CD4-positive, alpha-beta T cell treated with Interferon alpha-2 for 1 hour (primary cell): ENCODE measurements at regions not wholly inside any gene's neighbourhood (a gene's known extent, or its start where the extent isn't known, plus 50 kb on each side); places are given as distances from the start of the nearest gene placed in this dataset.
"Not testable (repeated sequence)": the region's sequence is repeated elsewhere in the genome, so short reads cannot be mapped to it uniquely, and the experiment has no call there.

ENCODE experiments used
- DNase-seq, 2 donors: peaks; one replicate each; pipeline ENCODE4 v3.0.0-alpha.2; 2020 to 2022

DNA sequence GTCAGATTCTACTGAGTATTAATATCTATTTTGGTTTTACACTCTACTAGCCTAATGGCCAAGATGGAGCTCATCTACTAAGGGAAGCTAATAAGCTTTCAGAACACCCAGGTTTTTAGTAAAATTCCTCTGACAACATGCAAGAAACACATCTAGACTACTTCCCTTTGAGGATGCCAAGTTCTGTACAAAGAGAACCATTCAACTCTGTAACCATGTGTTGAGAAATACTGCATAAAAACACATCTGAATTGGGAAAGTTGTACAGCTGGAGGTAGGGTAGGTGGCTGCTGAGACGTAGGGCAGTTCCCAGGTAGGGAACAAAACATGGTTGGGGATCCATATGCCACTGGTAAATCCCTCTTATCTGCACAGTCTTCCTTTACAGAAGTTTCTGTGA is 66.2 kb downstream of the SC5D start:
- DNase-seq, result no peak

DNA sequence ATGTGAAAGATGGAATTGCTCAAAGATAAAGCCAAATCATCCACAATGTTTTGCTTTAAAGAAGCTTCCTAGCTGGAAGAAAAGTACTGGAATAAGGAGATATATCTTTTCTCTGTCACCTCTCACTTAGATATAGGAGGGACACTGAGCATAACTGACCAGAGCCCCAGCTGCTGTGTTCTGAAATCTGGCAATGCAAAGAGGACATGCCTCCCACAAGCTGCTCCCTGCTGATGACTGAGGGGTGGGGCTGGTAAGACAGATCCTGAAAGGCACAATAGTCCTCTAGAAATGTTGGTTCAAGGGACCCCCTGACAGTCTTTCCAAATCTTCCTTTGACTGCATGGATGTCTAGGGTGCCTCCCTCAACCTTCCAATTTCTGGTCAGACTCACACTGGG is 67.0 kb downstream of the SC5D start:
- DNase-seq, result no peak

DNA sequence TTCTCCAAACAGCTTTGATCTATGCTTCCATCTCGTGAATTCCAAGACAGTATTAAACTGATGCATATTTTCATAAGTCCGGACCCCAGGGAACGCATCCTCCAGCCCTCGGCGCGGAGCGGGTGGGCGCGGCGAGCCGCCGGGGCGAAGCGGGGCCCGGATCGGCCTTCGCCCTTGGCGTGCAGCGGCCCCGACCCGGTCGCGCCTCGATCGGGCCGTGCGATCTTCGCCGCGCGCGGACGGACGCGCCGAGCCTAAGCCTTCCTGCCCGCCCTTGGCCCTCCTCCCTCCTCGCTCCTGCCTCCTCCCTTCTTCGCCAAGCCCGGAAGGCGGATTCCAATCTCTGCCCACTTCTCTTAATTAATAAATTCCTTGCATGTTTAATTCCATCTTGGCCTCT is 70.4 kb downstream of the SC5D start:
- not testable (repeated sequence) for DNase-seq

DNA sequence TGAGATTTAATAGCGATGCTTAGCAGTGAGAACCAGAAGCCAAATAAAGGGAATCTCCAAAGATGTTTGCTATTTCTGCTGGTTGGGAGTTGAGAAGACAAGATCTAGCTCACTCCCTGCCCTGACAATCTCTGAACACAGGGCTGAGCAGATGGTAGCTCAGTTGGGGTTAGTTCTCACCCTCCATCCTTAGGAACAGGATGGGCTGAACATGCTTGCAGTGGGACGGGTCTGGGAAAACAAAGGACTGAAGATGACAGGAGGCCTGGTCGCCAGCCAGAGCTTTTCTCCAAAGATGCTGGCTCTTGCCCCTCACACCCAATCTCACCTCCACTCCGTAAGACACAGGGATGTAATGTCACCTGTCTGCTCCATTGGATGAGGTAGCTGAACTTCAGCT is 72.7 kb downstream of the SC5D start:
- DNase-seq, result no peak

DNA sequence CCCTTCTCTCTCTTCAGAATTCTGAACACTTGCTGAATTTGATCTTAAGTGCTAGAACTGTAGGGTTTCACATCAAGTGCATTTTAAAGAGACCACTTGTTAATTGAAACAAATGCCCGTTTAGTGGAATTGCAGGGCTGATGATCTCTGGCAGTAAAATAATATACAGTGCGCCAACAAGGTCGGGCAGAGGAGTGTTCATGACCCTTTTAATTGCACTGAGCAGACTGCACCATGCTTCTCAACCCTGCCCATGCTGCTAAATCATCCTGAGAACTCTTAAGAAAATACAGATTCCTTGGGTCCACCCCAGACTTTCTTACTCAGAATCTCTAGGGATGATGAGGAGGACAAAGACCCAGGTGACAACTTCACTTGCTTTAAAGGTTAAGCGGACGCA is 73.5 kb downstream of the SC5D start:
- DNase-seq, result no peak

DNA sequence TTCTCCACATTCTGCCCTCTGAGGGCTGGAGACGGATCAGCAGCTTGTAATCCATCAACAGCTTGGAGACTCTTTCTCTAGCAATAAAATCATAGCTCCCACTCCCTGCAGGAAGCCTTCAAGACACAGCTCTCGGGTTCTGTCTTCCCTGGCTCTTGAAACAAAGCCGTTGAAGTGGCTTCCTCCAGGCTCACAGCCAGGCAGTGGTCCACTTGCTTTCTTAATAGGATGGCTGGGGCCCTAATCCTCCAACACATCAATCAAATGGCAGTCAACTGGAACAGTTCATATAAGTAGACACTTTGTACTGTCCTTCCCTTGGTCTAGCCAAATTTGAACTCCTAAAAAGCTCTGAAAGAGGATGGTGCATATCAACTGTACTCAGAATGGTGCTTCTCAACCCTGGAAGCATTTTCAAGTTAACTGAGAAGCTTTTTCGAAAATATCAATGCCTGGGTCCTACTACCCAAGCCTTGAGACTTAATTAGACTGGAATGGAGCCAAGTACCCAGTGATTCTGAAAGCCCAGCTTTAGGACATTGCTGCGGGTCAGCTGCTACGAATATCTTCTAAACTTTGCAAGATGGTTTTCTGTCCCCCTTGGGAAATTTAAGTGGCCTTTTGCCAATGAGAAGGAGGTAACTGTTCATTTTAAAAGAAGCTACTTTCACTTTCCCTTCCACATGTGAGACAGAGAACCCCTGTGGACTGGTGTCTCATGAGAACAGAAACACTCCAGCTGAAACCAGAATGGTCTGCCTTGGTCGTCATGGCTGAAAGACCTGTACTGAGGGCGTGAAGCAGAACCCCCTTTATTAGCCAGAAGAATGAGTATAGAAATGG is 74.7 kb downstream of the SC5D start:
- peak; percentile 48 to 70 for DNase-seq

DNA sequence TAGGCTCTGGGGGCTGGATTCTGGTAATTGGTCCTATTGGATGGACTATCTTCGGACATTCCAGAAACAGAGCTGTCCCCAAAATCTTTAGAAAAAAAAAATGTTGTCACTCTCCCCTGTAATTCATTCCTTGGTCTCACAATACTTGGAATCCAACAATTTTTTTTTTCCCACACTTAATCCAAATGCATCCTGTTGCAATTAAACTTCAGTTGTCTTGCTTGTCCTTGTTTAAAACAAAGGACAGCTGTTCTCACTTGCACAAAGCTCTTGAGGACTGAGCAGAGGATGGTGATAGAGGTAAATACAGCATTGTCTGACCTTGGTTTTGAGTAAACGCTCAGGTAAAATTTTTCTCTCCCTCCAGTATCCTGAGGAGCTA is 75.3 kb downstream of the SC5D start:
- no peak for DNase-seq

DNA sequence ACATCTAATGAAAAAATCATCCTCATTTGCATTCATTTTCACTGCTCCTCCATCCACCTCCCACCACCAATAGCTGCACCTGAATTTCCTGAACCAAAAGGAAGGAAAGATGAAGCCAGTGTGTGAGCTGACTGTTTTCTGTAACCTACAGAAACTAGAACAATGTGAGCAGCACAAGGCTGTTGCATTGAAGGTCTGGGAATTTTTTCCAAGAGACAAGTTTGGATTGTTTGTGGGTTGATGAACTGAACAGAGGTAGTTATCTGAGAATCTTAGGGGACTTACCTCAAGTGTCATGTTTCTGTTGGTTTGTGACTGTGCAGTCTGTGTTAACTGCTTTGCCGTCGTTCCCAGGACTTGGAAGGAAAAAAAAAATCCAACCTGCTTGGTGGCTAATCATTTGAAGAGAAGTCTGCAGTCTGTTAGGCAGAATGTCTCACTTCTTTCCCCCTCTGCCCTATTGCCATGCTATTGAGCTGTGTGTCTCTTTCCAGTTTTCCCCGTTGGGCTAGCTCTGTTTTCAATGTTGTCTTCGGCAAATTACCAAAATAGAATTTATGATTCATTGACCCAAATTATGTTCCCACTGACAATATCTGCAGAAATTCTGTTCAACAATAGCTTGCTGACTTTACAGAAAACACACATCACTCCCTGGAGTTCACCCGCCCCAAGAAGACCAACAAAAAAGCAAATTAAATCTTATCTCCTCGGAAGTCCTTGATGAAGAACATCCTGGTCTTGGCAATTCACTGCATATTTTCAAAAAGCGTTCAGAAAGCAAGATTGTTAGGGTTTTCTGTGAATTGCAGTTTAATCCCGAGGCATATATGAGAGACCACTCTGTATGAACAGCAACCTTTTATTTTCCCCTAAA is 76.0 kb downstream of the SC5D start:
- no peak for DNase-seq

DNA sequence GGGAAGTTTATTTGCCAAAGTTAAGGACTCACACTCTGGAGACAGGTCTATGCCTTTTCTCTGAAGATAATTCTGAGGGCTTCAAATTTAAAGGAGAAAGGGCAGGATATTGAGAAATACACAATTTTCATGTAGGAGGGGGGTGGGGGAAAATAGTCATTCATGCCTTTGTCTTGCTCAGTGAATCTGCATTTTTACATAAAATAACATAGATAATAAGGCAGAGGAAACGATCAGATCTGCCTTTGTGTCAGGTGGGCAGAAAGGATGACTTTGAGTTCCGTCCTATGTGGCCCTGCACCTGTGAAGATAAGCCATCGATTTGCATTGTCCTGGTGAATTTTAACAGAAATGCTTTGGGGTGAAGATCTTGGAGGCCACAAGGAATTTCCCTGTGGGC is 76.8 kb downstream of the SC5D start:
- DNase-seq, result no peak

DNA sequence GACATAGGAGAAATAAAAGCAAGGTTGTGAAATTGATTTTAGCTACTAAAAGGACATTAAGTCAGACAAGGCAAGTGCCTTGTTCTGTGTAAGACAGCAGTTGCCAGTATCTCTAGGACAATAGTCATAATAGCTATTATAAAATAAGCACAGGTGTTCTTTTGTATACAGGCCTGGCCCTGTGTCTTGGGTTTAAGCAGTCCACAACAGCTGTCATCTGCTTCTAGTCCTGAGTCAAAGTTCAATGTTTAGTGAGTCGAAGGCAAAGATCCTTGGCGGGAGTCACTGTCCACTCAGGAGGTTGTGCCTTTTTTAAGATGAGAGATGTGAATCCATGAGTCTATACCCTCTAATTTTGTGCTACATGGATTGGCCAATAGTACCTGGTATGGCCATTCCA is 79.5 kb downstream of the SC5D start:
- DNase-seq, result no peak

DNA sequence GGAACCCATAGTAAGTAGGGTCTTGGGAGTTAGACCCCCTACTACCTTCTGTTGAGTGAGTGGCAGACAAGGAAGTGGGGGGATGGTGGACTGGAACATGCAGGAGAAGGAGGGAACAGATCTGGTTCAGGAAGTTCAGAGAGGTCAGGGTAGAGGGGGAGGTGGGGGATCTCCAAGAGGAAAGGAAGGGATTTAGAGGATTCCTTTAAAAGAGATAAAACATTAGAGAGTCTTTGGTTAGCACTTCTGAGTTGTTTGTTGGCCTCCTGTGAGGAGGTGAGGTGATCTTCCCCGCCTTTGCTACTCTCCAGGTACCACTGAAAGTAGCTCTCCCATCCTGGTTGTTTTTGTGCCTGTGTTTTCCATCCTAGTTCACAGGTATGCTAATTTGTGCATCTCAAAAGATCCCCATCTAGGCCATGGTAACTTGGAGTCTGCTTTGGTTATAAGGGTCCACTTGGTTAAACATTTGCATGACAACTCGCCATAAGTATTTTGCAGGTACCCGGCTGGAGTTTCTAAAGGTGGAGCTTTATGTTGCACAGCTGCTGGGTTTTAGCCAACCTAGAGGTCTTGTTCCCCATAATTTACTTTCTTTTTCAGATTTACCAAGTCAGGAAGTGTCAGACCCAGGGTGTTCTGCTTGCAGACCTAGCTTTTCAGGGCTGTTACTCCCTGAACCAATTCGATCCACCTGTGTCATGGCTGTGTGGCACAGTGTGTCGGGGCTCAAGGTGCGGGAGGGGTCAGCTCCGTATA is 79.3 kb upstream of the SORL1 start:
- DNase-seq, result peak in 1 of 2 donors; percentile 8

DNA sequence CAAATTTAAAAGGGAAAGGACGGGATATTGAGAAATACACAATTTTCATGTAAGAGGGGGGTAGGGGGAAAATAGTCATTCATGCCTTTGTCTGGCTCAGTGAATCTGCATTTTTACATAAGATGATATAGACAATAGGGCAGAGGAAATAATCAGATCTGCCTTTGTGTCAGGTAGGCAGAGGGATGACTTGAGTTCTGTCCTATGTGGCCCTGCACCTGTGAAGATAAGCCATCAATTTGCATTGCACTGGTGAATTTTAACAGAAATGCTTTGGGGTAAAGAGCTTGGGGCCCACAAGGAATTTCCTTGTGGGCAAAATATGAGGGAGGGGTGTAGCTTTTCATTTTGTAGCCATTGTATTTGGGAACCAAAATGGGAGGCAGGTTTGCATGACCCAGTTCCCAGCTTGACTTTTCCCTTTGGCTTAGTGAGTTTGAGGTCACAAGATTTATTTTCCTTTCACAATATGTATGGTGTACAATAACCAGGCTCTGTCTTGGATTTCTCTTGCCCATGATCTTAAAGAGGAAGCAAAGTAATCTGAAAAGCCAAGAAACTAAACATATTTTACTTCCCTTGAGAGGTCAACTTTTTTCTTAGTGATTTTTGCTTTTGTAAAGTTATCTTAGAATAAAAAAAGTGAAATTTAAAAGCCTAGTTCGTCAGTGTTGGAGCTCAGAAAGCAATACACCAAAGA is 77.7 kb upstream of the SORL1 start:
- DNase-seq, result no peak

DNA sequence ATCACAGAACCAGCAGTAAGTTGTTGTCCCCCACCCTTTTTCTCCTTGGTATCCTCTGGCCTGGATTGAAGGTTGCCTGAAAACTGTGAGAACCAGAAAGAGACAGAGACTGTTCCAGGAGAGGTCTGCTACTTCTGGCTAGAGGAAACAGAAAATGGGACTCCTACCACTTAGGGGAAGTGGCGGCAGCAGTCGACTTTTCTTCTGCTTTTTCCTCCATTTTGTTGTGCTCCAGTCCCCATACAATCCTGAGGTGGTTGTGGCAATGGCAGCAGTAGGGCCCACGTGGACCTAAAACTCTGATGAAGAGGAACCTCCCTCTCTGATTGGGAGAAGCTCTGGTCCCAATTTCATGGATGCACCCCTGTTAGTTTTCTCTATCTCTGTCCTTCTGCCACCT is 76.0 kb upstream of the SORL1 start:
- peak in 1 of 2 donors; percentile 4 for DNase-seq

DNA sequence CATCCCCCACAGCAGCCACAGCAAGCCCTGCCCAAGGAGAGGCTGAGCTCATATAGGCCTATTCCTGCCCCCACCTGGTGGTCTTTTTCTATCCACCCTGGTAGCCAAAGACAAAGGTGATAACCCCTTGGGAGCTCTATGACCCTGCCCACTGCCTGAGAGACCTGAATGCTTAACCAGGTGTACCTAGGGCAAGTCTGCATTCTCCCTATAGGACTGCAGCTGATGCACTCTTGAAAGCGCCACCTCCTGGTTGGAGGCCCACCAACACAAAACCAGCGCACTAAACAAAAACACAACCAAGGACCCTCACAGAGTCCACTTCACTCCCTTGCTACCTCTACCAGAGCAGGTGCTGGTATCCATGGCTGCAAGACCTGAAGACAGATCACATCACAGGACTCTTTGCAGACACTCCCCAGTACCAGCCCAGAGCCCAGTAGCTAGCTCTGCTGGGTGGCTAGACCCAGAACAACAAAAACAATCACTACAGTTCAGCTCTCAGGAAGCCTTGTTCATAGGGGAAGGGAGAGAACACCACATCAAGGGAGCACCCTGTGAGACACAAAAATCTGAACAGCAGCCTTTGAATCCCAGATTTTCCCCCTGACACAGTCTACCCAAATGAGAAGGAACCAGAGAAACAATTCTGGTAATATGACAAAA is 72.8 kb upstream of the SORL1 start:
- DNase-seq, result peak in 1 of 2 donors; percentile 14

DNA sequence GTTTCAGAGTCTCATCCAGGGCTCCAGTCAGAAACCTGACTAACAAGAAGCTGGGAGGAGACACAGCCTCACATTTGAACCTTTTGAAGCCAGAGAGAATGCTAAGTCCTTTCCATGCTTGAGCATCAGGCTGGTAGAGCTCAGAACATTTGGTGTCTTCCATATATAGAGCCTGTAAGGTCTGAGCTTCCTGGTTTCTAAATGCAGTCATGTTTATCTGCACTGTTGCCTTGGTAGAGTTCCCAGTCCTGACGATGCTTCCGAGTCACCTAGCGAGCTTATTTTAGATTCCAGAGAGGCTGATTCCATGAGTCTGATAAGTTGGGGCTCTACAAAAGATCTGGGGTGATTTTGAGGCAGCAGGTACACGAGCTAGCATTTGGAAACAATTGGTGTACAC is 68.4 kb upstream of the SORL1 start:
- no peak for DNase-seq

DNA sequence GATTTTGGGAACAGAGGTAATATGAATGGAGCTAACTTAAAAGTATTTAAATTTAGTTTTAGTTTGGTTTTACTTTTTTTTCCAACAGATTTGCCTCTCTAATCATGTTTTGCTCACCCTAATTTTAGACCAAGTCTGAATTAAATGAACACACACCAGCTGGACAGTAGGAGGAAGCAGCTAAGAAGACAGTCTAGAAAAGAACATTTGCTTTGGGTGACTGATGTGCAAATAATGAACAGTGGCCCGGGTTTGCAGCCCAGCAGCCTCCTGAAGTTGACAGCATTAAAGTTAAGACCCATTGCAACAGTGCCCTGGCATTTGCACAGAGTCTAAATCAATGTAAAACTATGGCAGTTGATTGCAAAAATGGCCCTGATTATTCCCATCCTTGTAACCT is 66.4 kb upstream of the SORL1 start:
- no peak for DNase-seq
